ENCODE measurements at regions not wholly inside any gene's neighbourhood (a gene's known extent, or its start where the extent isn't known, plus 50 kb on each side); places are given as distances from the start of the nearest gene placed in this dataset.
A peak's percentile ranks its signal among the peaks of the same experiment; 100 is the strongest.

DNA sequence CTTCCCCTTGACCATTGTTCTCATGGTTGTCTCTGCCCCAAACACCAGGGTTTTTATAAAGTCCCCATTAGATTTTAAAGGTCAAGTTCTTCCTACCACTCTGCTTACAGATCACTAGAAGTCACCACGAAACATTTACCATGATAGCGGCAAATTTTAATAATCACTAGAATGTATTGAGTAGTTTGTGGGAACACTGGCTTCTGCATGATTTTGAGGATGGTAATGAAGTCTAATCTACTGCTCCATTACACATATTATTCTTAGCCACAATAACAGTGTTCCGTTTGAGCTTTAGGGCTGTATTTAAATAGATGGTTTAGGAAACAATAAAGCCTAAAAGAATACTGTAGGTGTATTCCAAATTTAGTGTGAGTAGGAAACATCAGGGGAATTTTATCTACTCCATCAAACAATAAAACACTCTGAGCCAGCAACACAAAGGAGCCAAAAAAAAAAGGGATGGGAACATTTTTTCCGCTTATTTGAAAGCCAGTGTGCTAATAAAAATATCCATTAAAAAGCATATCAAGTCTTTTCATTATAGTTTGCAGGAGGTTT, 49.7 kb downstream of the KLF12 start:
- TF ChIP-seq, protein P1, sequence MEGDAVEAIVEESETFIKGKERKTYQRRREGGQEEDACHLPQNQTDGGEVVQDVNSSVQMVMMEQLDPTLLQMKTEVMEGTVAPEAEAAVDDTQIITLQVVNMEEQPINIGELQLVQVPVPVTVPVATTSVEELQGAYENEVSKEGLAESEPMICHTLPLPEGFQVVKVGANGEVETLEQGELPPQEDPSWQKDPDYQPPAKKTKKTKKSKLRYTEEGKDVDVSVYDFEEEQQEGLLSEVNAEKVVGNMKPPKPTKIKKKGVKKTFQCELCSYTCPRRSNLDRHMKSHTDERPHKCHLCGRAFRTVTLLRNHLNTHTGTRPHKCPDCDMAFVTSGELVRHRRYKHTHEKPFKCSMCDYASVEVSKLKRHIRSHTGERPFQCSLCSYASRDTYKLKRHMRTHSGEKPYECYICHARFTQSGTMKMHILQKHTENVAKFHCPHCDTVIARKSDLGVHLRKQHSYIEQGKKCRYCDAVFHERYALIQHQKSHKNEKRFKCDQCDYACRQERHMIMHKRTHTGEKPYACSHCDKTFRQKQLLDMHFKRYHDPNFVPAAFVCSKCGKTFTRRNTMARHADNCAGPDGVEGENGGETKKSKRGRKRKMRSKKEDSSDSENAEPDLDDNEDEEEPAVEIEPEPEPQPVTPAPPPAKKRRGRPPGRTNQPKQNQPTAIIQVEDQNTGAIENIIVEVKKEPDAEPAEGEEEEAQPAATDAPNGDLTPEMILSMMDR (IDR thresholded peaks at IDR 0.05; ENCODE audit: unreplicated experiment) = no peak
- no TSS peak for BruUV-seq (replicated peaks)
- Mint-ChIP-seq H3K27ac (ENCODE audit: low read depth, unreplicated experiment) (no peak overlapping the region), H3K4me3 (ENCODE audit: unreplicated experiment) (no peak overlapping the region), H3K27me3 (ENCODE audit: insufficient read depth, unreplicated experiment) (no peaks in the 10 kb centered on the region), H3K9me3 (ENCODE audit: unreplicated experiment) (no peaks in the 10 kb centered on the region), H3K4me1 (ENCODE audit: insufficient read depth, unreplicated experiment) (peaks cover 8% of the 10 kb centered on the region), H3K36me3 (ENCODE audit: insufficient read depth, unreplicated experiment) (no peaks in the 10 kb centered on the region)
- CTCF ChIA-PET = interaction anchor here (0.7 kb wide), 2 partner anchors 251 to 607 kb away, joined by 3 to 4 read pairs; no protein-coding TSS in a partner anchor
- POLR2A ChIA-PET = interaction anchor here (0.6 kb wide), 1 partner anchor 1280 kb away, joined by 3 read pairs; no protein-coding TSS in a partner anchor
- intact Hi-C loops (cut with micrococcal nuclease) = no loop called here
- DNase-seq (ENCODE audit: unreplicated experiment) = no peak

DNA sequence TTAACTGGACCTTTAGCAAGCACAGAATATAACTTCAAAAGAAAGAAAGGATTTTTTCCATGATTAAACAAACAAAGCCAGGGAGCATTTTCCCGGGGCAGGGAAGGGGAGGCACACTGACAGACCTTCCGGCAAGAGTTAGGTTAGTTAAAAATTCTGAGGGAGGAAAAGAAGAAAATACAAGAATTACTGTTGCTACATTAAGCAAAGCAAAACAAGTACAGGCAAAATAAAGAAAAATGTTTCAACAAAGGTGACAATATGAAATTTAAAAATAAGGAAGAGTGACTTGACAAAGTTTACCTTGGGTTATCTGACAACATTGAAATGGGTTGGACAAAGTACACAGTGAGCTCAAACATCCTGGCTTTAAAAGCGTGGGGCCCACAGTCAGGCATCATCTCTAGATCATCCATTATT, 51.5 kb downstream of the KLF12 start:
- no peak overlapping the region for H3K27ac Mint-ChIP-seq (ENCODE audit: low read depth, unreplicated experiment)
- intact Hi-C loops (cut with micrococcal nuclease) = no loop called here
- no peaks in the 10 kb centered on the region for H3K27me3 Mint-ChIP-seq (ENCODE audit: insufficient read depth, unreplicated experiment)
- no TSS peak for BruUV-seq (replicated peaks)
- ChIA-PET CTCF (no interaction called here), POLR2A (no interaction called here)
- no peaks in the 10 kb centered on the region for H3K9me3 Mint-ChIP-seq (ENCODE audit: unreplicated experiment)
- DNase-seq (ENCODE audit: unreplicated experiment) = no peak
- no peak overlapping the region for H3K4me3 Mint-ChIP-seq (ENCODE audit: unreplicated experiment)
- peaks cover 8% of the 10 kb centered on the region for H3K4me1 Mint-ChIP-seq (ENCODE audit: insufficient read depth, unreplicated experiment)
- no peaks in the 10 kb centered on the region for H3K36me3 Mint-ChIP-seq (ENCODE audit: insufficient read depth, unreplicated experiment)
- TF ChIP-seq, protein P1 (IDR thresholded peaks at IDR 0.05; ENCODE audit: unreplicated experiment) = no peak

DNA sequence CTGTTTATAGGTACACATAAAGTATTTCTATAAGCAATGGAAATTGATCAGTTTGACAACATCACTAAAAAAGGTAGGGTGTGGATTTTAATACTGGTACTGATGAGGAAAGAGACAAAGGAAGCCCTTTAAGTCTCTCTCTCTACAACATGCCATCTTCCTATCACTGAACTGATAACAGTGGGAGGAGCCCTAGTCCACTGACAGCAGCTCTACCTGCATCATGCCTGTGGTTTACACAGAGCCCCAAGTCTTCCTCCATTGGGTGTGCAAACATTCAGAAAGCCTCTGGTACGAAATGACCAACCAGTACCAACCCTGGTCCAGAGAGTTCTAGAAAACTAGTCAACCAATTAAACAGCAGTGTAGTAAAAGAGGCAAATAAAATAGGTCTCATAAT, 53.4 kb downstream of the KLF12 start:
- intact Hi-C loops (cut with micrococcal nuclease) = no loop called here
- no peaks in the 10 kb centered on the region for H3K27me3 Mint-ChIP-seq (ENCODE audit: insufficient read depth, unreplicated experiment)
- H3K4me3 Mint-ChIP-seq (ENCODE audit: unreplicated experiment) = no peak overlapping the region
- H3K9me3 Mint-ChIP-seq (ENCODE audit: unreplicated experiment) = no peaks in the 10 kb centered on the region
- TF ChIP-seq, protein P1 (IDR thresholded peaks at IDR 0.05; ENCODE audit: unreplicated experiment) = no peak
- POLR2A ChIA-PET = no interaction called here
- peaks cover 8% of the 10 kb centered on the region for H3K4me1 Mint-ChIP-seq (ENCODE audit: insufficient read depth, unreplicated experiment)
- no TSS peak for BruUV-seq (replicated peaks)
- no peak overlapping the region for H3K27ac Mint-ChIP-seq (ENCODE audit: low read depth, unreplicated experiment)
- DNase-seq (ENCODE audit: unreplicated experiment) = no peak
- CTCF ChIA-PET = no interaction called here
- H3K36me3 Mint-ChIP-seq (ENCODE audit: insufficient read depth, unreplicated experiment) = no peaks in the 10 kb centered on the region

DNA sequence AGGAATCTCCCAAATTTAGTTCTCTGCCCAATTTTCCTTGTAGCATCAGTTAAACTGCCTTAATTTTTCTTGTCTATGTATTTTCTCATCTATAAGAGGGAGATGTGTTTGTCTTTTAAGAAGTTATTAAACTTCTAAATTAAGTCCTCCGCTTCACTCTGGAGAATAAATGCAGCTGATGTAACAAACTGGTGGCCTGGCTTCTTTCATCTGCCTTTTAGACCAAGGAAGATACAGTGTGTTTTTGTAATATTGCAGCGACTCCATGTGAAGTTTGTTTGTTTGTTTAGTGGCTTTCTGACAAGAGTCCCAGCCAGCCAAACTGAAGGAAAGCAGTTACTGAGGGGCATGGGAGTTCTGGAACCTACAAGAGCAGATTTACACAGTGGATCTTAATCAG, 56.4 kb downstream of the KLF12 start:
- peaks cover 13% of the 10 kb centered on the region for H3K4me1 Mint-ChIP-seq (ENCODE audit: insufficient read depth, unreplicated experiment)

More for the DNA sequence above, 56.4 kb downstream of the KLF12 start:
- CTCF ChIA-PET = no interaction called here
- H3K27ac Mint-ChIP-seq (ENCODE audit: low read depth, unreplicated experiment) = no peak overlapping the region
- no peaks in the 10 kb centered on the region for H3K27me3 Mint-ChIP-seq (ENCODE audit: insufficient read depth, unreplicated experiment)
- POLR2A ChIA-PET = no interaction called here
- H3K36me3 Mint-ChIP-seq (ENCODE audit: insufficient read depth, unreplicated experiment) = no peaks in the 10 kb centered on the region
- DNase-seq (ENCODE audit: unreplicated experiment) = peak; percentile 15
- intact Hi-C loops (cut with micrococcal nuclease) = no loop called here
- H3K4me3 Mint-ChIP-seq (ENCODE audit: unreplicated experiment) = no peak overlapping the region
- BruUV-seq (replicated peaks) = no TSS peak
- TF ChIP-seq, protein P1 (IDR thresholded peaks at IDR 0.05; ENCODE audit: unreplicated experiment) = no peak
- no peaks in the 10 kb centered on the region for H3K9me3 Mint-ChIP-seq (ENCODE audit: unreplicated experiment)
